GM19463 (cell line): ENCODE measurements at regions not wholly inside any gene's neighbourhood (a gene's known extent, or its start where the extent isn't known, plus 50 kb on each side); places are given as distances from the start of the nearest gene placed in this dataset.
"Not testable (repeated sequence)": the region's sequence is repeated elsewhere in the genome, so short reads cannot be mapped to it uniquely, and the experiment has no call there.

Experiments used
- ATAC-seq: cut with Tn5 transposase; IDR thresholded peaks from one replicate; pipeline ENCODE4 v1.9.1; 2021; ENCODE audit warnings: mild to moderate bottlenecking, moderate library complexity; ENCODE audit not compliant: unreplicated experiment

DNA sequence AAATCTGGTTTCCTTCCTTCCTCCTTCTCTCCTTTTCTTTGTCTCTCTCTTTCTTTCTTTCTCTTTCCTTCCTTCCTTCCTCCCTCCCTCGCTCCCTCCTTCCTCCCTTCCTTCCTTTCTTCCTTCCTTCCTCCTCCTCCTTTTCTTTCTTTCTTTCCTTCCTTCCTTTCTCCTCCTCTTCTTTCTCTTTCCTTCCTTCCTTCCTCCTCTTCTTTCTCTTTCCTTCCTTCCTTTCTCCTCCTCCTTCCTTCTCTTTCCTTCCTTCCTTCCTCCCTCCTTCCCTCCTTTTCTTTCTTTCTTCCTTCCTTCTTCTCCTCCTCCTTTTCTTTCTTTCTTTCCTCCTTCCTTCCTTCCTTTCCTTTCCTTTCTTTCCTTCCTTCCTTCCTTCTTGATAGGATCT, 61.2 kb downstream of the VIP start:
- no peak for ATAC-seq

DNA sequence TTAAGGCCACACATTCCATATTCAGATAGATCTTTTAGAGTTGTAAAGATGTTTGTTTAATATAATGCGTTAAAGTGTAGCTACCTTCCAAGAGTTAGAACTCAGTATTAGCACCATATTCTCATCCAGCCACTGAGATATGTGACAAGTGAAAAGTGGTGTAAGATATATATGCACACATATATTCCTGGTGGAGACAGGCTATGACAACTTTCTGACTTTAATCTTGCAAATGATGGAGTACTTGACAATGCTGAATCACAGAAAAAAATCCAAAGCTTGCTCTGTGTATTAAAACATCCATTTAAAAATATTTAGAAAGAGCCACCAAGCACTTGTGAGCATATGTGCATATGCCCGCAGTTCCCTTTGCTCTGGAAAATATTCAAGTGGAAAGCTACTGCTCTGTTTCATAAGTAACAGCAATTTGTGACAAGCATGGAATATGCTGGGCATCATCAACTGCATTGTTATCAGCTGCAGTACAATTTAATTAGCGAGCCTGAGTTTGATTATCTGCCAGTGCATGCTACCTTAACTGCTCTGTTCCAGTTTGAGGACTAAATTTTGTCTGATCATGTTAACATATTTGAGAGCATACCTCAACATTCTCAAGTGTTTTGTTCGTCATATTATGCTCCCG, 64.8 kb downstream of the VIP start:
- no peak for ATAC-seq

DNA sequence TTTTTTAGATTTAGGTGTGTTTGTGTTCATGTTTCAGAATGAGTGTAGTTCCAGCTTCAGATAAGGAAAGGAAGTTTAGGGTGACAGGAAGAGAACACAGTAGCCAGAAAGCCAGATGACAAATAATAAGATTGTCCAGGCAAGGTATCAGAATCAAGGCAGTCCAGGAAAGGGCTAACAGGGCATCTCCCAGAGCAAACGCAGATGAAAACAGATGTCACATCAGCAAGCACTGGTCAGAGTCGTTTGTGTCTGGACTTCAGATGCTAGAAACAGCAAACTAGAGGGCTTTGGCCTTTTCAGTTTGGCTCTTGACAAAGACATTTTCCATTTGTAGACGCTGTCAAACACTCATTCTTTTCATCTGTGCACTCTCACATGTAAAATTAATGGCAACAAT, 65.5 kb downstream of the VIP start:
- no peak for ATAC-seq

DNA sequence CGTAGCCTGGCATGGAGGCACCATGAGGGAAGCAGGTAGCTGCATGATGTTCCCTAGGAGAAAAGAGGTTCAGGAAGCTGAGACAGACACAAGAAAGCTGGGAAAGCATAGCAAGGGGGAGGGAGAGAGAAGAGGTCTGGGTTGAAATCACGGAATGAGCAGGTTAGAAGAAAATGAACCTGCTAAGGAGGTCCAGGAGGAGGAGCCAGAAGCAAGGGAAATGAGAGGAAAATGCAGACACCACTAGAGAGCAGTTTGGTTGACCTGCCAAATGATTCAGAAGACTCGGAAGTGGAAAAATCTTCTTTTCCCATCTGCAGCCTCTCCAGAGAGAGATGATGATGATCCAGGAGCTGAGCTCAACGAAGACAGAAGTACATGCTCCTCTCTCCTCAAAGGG, 70.9 kb downstream of the VIP start:
- no peak for ATAC-seq

DNA sequence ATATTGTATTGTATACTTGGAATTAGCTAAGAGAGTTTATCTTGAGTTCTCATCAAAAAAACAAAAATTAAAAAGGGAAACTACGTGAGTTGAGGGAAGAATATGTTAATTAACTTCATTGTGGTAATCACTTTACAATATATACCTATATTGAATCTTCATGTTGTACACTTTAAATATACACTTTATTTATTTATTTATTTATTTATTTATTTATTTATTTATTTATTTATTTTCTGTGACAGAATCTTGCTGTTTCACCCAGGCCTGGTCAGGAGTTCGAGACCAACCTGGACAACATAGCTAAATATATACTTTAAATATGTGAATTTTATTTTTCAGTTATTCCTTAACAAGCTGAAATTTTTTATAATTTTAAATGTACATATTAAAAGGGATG, 74.1 kb downstream of the VIP start:
- ATAC-seq: no peak

DNA sequence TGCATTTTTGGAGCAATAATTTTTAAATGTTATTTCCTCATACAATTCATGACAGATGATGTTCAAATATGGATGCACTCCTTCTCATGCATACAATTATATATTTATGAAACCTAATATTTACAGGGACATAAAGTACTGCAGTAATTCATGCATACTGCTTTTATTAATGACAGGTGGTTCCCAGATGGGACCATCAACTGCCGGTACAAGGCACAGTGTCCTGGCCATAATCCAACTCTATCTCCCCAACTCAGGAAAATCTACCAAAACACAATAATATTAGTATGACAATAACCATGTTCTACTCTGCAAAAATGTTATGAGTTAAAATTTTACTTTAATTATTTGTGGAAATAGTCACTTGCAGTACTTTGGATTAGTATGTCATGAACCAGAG, 77.8 kb downstream of the VIP start:
- no peak for ATAC-seq

DNA sequence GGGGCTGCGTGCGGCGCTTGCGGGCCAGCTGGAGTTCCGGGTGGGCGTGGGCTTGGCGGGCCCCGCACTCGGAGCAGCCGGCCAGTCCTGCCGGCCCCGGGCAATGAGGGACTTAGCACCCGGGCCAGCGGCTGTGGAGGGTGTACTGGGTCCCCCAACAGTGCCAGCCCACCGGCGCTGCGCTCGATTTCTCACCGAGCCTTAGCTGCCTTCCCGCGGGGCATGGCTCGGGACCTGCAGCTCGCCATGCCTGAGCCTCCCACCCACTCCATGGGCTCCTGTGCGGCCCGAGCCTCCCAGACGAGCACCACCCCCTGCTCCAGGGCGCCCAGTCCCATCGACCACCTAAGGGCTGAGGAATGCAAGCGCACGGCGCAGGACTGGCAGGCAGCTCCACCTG, 83.8 kb downstream of the VIP start:
- ATAC-seq: not testable (repeated sequence)

DNA sequence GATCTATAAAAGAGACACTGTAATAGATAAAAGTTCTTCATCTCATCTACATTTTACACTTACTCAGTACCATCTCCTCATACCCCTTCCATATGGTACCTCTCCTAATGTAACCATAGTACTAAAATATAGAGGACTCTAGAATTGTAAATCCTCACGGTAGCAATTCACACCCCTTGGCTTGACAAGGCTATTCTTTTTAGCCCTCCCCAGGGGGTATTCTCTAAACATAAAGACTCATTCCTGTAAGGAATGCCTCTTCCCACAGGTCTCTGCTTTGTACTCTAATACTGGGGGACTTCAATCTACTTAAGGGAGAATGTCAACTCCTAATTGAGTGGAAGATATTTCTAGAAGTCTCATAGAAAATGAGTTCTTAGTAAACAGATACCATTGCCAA, 85.9 kb downstream of the VIP start:
- ATAC-seq: no peak

DNA sequence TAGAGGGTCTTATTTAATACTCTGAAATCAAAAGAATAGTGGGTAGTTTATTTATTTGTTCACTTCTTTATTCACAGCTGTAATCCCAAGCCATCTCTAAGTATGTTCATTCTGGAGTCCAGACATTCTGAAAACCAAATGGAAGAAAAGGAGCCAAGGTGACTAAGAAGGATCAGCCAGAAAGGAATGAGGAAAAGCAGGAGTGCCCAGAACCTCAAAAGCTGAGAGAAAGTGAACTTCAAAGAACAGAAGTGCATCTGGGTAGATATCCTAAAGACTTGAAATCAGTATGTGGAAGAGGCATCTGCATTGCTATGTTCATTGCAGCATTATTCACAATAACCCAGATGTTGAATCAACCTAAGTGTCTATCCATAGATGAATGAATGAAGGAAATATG, 94.8 kb downstream of the VIP start:
- ATAC-seq: no peak

DNA sequence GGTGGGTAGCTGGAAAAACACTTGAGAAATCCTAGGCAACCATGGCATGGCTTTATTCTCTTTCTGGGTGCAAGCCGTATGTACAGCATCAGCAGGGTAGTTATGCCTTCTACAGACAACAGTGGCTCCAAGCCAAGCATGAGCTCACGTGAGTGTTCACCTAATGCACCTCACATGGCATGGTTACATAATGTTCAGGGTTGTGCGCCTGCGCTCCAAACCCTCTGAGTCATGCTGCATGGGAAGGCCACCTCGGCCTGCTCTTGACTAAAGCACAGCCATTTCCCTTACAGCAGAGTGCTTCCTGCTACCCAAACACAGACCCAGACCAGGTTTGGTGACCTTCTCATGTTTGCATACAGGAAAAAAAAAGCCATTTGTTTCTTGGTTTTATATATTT, 96.2 kb downstream of the VIP start:
- no peak for ATAC-seq

DNA sequence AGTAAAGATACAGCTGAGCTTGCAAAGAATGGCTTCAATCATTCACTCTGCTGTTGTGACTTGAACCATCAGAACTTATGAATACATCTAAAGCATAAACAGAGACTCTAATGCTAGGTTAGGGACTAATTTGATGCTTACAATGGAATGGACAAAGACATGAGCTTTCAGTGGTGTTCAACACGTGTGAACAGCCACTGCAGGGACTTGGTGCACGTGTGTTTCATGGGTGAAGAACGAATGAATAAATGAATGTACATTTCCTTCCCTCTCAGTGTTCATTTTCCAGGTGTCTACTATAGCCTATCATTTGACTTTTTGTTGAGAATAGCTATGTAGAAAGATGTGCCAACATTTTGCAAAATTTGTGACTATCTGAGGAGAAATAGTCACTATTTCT, 98.3 kb downstream of the VIP start:
- no peak for ATAC-seq

DNA sequence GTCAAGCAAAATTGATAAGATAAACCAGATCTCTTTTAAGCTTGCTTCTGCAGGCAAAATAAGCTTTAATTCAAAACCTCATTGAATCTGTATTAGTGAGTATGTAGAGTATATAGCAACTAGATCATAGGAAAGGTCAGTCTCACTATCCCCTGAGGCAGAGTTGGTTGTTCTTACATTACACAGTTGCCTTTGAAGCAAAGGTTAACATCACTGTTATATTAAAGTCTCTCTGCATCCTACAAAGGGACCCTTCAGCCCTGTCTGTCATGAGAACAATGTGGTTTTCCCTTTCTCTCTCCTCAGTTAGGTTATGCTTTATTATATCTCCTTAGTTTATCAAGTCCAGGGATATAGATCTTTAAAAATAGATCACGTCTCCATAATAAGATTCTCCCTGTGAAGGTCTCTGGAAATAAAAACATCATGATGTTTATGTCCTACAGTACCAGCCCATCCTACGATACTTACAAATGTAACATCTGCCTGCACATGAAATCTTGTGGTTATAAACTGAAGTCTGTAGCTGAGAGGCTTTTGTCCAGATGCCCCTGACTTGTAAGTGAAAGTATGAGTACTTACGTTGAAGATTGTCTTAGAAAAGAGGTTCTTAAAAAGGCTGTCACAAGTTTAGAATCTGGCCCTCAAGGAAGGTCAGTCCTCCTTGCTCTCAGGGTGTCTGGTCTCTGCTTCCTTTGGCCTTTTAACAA, 103.6 kb downstream of the VIP start:
- no peak for ATAC-seq

DNA sequence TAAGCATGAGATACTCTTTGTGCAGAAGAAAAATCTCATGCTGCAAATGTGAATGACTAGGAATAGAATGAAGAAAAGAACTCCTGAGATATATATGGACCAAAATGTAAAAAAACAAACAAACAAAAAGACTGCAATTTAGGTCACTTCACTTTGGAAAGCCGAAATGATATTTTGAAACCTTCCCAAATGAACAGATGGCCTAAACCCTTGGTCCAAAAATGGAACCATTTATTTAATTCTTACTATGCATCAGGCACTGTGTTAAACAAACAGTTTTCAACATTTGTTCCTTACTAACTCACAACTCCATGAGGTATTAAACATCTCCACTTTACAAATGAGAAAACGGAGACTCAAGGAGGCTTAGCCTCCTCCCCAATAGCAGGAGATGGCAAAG, 107.5 kb downstream of the VIP start:
- ATAC-seq: no peak

DNA sequence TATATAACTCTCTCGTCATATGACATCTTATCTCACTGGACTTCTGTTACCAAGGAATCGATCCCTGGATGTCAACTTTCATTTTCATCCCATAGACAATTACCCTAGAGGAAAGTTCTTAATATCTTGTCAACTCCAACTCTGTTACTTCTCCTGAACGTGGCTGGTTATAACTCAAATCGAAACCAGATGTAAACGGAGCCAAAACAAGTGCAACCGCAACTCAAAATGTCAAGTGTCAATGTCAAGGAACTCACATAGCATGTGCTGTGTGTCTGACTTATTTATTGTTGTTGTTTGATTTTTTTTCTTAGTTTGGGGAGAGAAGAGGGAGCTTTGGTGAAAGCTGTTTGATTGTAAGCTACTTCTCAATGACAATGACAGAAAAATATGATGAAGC, 108.6 kb downstream of the VIP start:
- ATAC-seq: no peak

DNA sequence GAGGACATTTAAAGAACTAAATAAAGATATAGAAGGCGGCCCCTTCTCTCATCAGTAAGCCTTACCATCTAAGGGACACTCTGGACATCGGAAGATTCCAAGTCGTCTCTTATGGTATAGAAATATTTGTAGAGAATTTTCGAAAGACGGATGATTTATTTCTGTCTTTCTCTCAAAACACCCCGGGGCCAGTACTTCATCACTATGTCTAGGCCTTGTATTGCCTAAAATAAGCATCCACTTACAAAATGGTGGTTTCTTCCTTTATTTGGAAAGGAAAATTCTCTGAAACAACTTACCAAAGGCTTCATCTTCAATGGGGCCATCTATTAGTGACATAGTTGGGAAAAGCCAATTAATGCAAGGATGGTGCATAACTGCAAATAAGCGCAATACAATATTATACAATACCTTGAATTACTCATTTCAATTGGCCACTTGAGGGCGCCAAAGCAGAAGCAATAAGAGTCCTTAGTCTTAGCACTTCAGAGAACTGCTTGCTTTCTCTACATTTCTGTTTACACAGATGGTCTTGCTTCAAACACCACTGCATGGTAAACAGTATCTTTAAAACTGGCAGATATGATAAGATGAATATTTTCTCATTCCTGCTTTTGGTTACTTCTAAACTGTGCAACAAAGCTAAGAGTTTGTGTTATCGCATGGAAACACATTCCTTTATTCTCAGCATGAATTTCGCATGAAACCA, 113.2 kb downstream of the VIP start:
- peak; percentile 90 for ATAC-seq

DNA sequence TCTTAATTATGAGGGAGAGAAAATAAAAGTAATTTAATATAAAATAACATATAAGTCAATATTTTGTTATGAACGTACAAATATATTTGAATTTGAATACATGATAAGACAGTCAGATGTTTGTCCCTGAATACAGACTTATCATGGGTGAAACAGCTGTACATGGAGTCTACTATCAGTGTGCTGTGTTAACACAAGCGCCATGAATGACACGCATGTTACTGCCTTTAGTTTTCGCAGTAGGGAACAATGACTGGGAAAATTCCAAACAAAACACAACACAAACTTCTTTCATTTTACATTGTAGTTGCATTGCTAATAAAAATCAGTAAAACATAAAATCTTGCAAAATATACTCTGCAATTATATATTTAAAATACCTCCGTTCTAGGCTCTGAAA, 108.6 kb downstream of the FBXO5 start:
- no peak for ATAC-seq

DNA sequence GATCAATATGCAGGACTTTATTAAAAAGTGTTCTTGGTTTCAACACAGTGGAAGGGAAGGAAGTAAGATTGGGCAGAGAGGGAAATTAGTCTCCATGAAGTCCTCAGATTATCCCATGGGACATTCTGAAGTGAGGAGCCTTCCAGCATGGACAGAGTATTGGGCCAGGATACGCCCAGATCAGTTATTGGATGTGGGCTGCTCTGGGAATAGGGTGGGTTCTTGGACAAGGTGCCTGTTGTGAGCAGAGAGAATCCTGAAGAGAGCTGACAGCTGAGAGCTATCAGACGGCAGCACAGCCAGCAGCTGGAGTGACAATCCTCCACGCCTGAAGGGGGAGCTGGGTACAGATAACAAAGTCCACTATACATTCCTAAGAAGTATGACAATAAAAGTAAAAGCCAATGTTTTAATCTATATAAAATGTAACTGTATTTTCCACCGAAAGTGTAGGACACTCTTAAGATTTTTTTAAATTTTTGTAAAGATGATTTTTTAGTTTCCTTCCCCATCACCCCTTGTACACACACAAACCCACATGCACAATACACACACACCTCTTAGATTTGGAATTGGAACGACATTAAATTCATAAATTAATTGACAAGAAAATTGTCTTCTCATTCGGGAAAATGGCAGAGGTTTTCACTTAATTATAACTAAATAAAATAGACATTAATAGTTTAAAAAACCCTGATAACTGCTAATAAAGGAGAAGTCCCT, 107.8 kb downstream of the FBXO5 start:
- no peak for ATAC-seq

DNA sequence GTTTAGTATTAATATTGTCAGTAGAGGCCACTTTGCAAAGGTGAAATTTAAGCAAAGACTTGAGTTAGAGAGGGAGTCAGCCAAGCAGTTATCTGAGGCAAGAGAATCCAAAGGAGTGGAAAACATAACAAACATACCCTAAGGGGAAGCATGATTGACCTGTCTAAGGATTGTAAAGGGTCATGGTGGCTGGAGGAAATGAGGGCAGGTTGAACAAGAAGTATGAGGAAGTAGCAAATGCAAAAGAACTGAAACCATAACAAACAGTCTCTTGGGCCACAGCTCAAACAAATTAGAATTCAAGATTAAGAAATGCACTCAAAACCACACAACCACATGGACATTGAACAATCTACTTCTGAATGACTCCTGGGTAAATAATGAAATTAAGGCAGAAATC, 103.2 kb downstream of the FBXO5 start:
- ATAC-seq: no peak

DNA sequence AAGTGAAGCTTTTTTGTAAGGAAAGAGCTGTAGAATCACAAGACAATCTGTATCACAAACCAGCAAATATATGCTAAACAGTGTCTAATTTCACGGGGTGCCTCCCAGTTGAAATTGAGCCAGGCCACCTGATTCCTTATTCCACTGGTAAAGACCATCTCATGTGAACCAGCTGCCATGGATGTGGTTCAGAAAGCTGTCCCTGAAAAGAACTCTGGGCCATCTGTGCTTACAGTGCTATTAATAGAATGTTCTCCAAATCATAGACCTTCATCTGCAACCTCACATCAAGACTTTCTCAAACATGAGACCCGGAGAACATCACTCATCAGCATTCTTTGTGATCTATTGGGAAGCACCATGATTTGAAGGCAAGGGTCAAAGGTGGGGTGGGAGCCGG, 89.7 kb downstream of the FBXO5 start:
- ATAC-seq: no peak

DNA sequence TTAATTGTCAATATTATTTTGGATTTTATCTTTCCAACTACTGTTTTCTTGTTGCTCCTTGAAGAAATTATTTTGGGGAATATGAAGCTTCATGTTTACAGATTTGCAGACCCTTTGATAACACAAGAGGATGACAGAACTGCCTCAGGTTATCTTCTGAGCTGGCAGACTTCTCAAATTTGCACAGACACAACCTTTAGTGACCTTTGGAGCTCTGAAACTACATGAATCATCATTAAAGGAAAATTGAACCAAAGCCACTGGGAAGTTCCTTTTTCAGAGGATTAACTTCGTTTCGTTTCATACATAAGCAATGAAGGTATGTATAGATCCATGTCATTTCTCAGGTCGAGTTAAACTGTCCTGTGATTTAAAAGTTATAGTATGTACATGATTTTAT, 85.9 kb downstream of the FBXO5 start:
- ATAC-seq: no peak

DNA sequence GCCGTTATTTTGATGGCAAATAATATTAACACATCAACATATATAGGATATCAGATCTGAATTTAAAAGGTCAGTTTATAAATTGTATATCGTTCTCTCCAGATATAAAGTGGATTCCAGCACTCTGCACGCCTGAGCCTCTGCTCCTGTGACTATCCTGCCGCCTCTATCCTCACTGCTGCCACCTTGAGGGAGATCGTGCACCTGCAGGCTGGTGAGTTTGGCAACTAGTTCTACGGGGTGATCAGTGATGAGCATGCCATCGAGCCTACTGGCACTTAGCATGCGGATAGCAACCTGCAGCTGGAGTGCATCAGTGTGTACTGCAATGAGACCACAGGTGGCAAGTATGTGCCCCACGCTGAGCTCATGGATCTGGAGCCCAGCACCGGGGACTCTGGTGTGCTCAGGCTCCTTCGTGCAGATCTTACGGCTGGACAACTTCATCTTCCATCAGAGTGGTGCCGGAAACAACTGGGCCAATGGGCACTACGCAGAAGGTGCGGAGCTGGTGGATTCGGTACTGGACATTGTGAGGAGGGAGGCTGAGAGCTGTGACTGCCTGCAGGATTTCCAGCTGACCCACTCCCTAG, 84.9 kb downstream of the FBXO5 start:
- peak; percentile 99 for ATAC-seq
